A549 (cell line): ENCODE measurements at regions not wholly inside any gene's neighbourhood (a gene's known extent, or its start where the extent isn't known, plus 50 kb on each side); places are given as distances from the start of the nearest gene placed in this dataset.

Source experiments
- ATAC-seq, 2 experiments: fragments of 200-7000 bp in 1 of 2; fragments of >200 bp in 1 of 2; cut with Nextera tagmentation in 1 of 2; cut with Tn5 transposase in 1 of 2; 3 replicates each; pipeline versions ENCODE4 v1.8.0 to v1.9.1; 2018 to 2020; ENCODE audit warnings: mild to moderate bottlenecking in 1 of 2, moderate library complexity in 1 of 2
- CTCF ChIA-PET: fragments of 300-600 bp; sonication (Branson Sonifier 250); formaldehyde crosslinking; extraction: SDS; loops from one replicate; lab custom pipeline; 2021; ENCODE audit warnings: antibody characterized with exemption, inconsistent platforms; lab: Yijun Ruan, JAX
- POLR2A ChIA-PET: fragments of 350-600 bp; formaldehyde crosslinking; extraction: SDS; loops from one replicate; lab custom pipeline; 2021; ENCODE audit warnings: antibody characterized with exemption, inconsistent platforms; lab: Yijun Ruan, JAX
- DNase-seq, 2 experiments: peaks; one replicate each; pipeline versions ENCODE4 v3.0.0 to v3.0.0-alpha.2; 2011 to 2016; ENCODE audit warnings: low read depth in 1 of 2, low spot score in 1 of 2
- FAIRE-seq: peaks from 2 replicates; lab custom pipeline; 2011; peaks lifted over from hg19 to GRCh38; lab: Jason Lieb, UNC
- H3K27ac ChIP-seq, 2 experiments: fragments of >200 bp; sonication (Bioruptor Twin); formaldehyde crosslinking; 3 replicates each; pipeline ENCODE4 v1.5.1; 2016 to 2017
- H3K4me1 ChIP-seq: fragments of >200 bp; sonication (Bioruptor Twin); formaldehyde crosslinking; 3 replicates; pipeline ENCODE4 v1.6.1; 2016
- H3K4me2 ChIP-seq: fragments of >200 bp; sonication (Bioruptor Twin); formaldehyde crosslinking; 3 replicates; pipeline ENCODE4 v1.6.1; 2016
- H3K4me3 ChIP-seq: fragments of >200 bp; sonication (Bioruptor Twin); formaldehyde crosslinking; 3 replicates; pipeline ENCODE4 v1.5.1; 2016
- H3K9me3 ChIP-seq: fragments of >200 bp; sonication (Bioruptor Twin); formaldehyde crosslinking; 3 replicates; pipeline ENCODE4 v1.6.1; 2016
- ATOH8 ChIP-seq: fragments of 250-450 bp; sonication (Bioruptor Pico); IDR thresholded peaks from 2 replicates; pipeline ENCODE4 v1.5.0; 2020; ENCODE audit warnings: low read depth, mild to moderate bottlenecking, moderate library complexity
- CBX2 ChIP-seq: fragments of 200-600 bp; sonication (generic); IDR thresholded peaks from 2 replicates; pipeline ENCODE4 v1.6.1; 2016; ENCODE audit warnings: low read depth, mild to moderate bottlenecking, borderline replicate concordance
- CHD2 ChIP-seq: fragments of 150-350 bp; IDR thresholded peaks from 2 replicates; pipeline ENCODE4 v1.6.1; 2014; ENCODE audit warnings: low read length; ENCODE audit not compliant: partially characterized antibody
- CTCF ChIP-seq: fragments of >200 bp; sonication (Bioruptor Twin); formaldehyde crosslinking; IDR thresholded peaks from 3 replicates; pipeline ENCODE4 v1.5.1; 2016
- EHMT2 ChIP-seq: fragments of 200-600 bp; sonication (generic); IDR thresholded peaks from 2 replicates; pipeline ENCODE4 v1.6.1; 2016; ENCODE audit warnings: antibody characterized with exemption, low read depth, mild to moderate bottlenecking, moderate library complexity
- GATA3 ChIP-seq: IDR thresholded peaks from 2 replicates; pipeline ENCODE4 v1.6.1; 2012; ENCODE audit warnings: borderline replicate concordance
- HDAC2 ChIP-seq: fragments of 200-600 bp; sonication (generic); IDR thresholded peaks from 2 replicates; pipeline ENCODE4 v1.6.1; 2016
- HEYL ChIP-seq: fragments of 250-450 bp; sonication (Bioruptor Pico); IDR thresholded peaks from 2 replicates; pipeline ENCODE4 v1.8.0; 2021; ENCODE audit warnings: mild to moderate bottlenecking, moderate library complexity
- HMGXB4 ChIP-seq: fragments of 250-450 bp; sonication (Bioruptor Pico); IDR thresholded peaks from 2 replicates; pipeline ENCODE4 v1.5.0; 2021; ENCODE audit warnings: mild to moderate bottlenecking, moderate library complexity, borderline replicate concordance
- HOXA7 ChIP-seq: fragments of 250-450 bp; sonication (Bioruptor Pico); IDR thresholded peaks from 2 replicates; pipeline ENCODE4 v1.5.0; 2020; ENCODE audit warnings: mild to moderate bottlenecking, moderate library complexity
- HOXB13 ChIP-seq: fragments of 250-450 bp; sonication (Bioruptor Pico); IDR thresholded peaks from 2 replicates; pipeline ENCODE4 v1.5.0; 2020; ENCODE audit warnings: low read depth, mild to moderate bottlenecking, moderate library complexity
- HOXB5 ChIP-seq: fragments of 250-450 bp; sonication (Bioruptor Pico); IDR thresholded peaks from 2 replicates; pipeline ENCODE4 v1.5.0; 2020; ENCODE audit warnings: mild to moderate bottlenecking, moderate library complexity
- JUN ChIP-seq, 2 experiments: fragments of >200 bp; sonication (Bioruptor Twin); formaldehyde crosslinking; IDR thresholded peaks; 2 replicates in 1 of 2; 3 replicates in 1 of 2; pipeline ENCODE4 v1.6.1; 2016 to 2017
- KDM1A ChIP-seq: fragments of 200-600 bp; sonication (generic); IDR thresholded peaks from 2 replicates; pipeline ENCODE4 v1.6.1; 2016; ENCODE audit warnings: low read depth, mild to moderate bottlenecking
- MAFK ChIP-seq: fragments of 450-650 bp; IDR thresholded peaks from 2 replicates; pipeline ENCODE4 v1.6.1; 2014; ENCODE audit not compliant: partially characterized antibody
- MAX ChIP-seq: IDR thresholded peaks from 2 replicates; pipeline ENCODE4 v1.6.1; 2012
- MYC ChIP-seq: IDR thresholded peaks from 2 replicates; pipeline ENCODE4 v1.6.1; 2012; ENCODE audit warnings: mild to moderate bottlenecking, inconsistent platforms, low read length, improper control_type of control experiment, borderline replicate concordance
- NFE2L2 ChIP-seq: fragments of 150-350 bp; conservative IDR thresholded peaks from 2 replicates; pipeline ENCODE4 v1.6.1; 2014; ENCODE audit warnings: low read length
- NR3C1 ChIP-seq: fragments of >200 bp; sonication (Bioruptor Twin); formaldehyde crosslinking; IDR thresholded peaks from 3 replicates; pipeline ENCODE4 v1.6.1; 2017
- PBX3 ChIP-seq: IDR thresholded peaks from 2 replicates; pipeline ENCODE4 v1.6.1; 2012
- PHF8 ChIP-seq: fragments of 200-600 bp; sonication (generic); IDR thresholded peaks from 2 replicates; pipeline ENCODE4 v1.6.1; 2016; ENCODE audit warnings: low read depth, mild to moderate bottlenecking, antibody characterized with exemption, moderate library complexity, borderline replicate concordance
- POLR2AphosphoS2 ChIP-seq: conservative IDR thresholded peaks from 2 replicates; pipeline ENCODE4 v1.6.1; 2012; ENCODE audit warnings: low read length, improper control_type of control experiment, inconsistent platforms
- RAD21 ChIP-seq, 2 experiments: fragments of >200 bp in 1 of 2; sonication (Bioruptor Twin) in 1 of 2; formaldehyde crosslinking in 1 of 2; IDR thresholded peaks in 1 of 2; conservative IDR thresholded peaks in 1 of 2; 2 replicates in 1 of 2; 3 replicates in 1 of 2; pipeline ENCODE4 v1.6.1; 2012 to 2018; ENCODE audit warnings: inconsistent platforms in 1 of 2
- RARB ChIP-seq: fragments of 250-450 bp; sonication (Bioruptor Pico); IDR thresholded peaks from 2 replicates; pipeline ENCODE4 v1.8.0; 2021; ENCODE audit warnings: mild to moderate bottlenecking, moderate library complexity
- RCOR1 ChIP-seq: fragments of 150-350 bp; IDR thresholded peaks from 2 replicates; pipeline ENCODE4 v1.6.1; 2014; ENCODE audit warnings: antibody characterized with exemption, low read length, low read depth
- SMC3 ChIP-seq: fragments of >200 bp; sonication (Bioruptor Twin); formaldehyde crosslinking; IDR thresholded peaks from 3 replicates; pipeline ENCODE4 v1.6.1; 2018; ENCODE audit warnings: inconsistent platforms
- SREBF2 ChIP-seq: fragments of 450-650 bp; IDR thresholded peaks from 2 replicates; pipeline ENCODE4 v1.6.1; 2014; ENCODE audit warnings: mild to moderate bottlenecking, moderate library complexity
- TP53 ChIP-seq: fragments of 250-450 bp; sonication (Bioruptor Pico); IDR thresholded peaks from 2 replicates; pipeline ENCODE4 v1.5.0; 2021; ENCODE audit warnings: mild to moderate bottlenecking, moderate library complexity
- ZFP36 ChIP-seq: fragments of 450-650 bp; IDR thresholded peaks from 2 replicates; pipeline ENCODE4 v1.6.1; 2014; ENCODE audit warnings: borderline replicate concordance; ENCODE audit not compliant: partially characterized antibody
- WGBS: methylation state at CpG from one replicate; pipeline ENCODE4 v1.1.6; 2017; ENCODE audit errors: missing lambda C conversion rate; 5-methylcytosine and 5-hydroxymethylcytosine counted together

GRCh38 chr5:14082973-14083372 lies 60.2 kb upstream of the TRIO start:
- ATAC-seq = no peak

GRCh38 chr5:14082523-14082922 lies 60.6 kb upstream of the TRIO start:
- Histone ChIP-seq H3K9me3 (no peaks in the 10 kb centered on the region), H3K4me3 (no peak overlapping the region), H3K4me1 (no peaks in the 10 kb centered on the region), H3K4me2 (no peak overlapping the region), H3K27ac (no peak overlapping the region)
- FAIRE-seq (no peak), DNase-seq (no peak), ATAC-seq (no peak)
- TF ChIP-seq TP53 (CRISPR knock-in tag) = no peak
- TF ChIP-seq HOXB13 (CRISPR knock-in tag) = no peak
- TF ChIP-seq MAFK = no peak
- no peak for TF ChIP-seq NR3C1
- TF ChIP-seq RCOR1 = no peak
- no peak for TF ChIP-seq RARB (CRISPR knock-in tag)
- no peak for TF ChIP-seq HMGXB4 (CRISPR knock-in tag)
- no peak for TF ChIP-seq NFE2L2
- no peak for TF ChIP-seq GATA3
- no peak for TF ChIP-seq SREBF2
- no peak for TF ChIP-seq SMC3
- no peak for TF ChIP-seq ZFP36
- TF ChIP-seq HEYL (CRISPR knock-in tag) = no peak
- no peak for TF ChIP-seq PBX3
- no peak for TF ChIP-seq MAX
- ChIA-PET CTCF (no interaction called here), POLR2A (no interaction called here)
- WGBS = 70% methylated on average over 4 of the region's 4 CpGs

More at GRCh38 chr5:14082973-14083372, 60.2 kb upstream of the TRIO start:
- ChIA-PET POLR2A (no interaction called here), CTCF (no interaction called here)
- Histone ChIP-seq H3K27ac (no peak overlapping the region), H3K9me3 (no peaks in the 10 kb centered on the region), H3K4me2 (no peak overlapping the region), H3K4me3 (no peak overlapping the region), H3K4me1 (no peaks in the 10 kb centered on the region)
- 86% methylated on average over 2 of the region's 2 CpGs for WGBS
- no peak for TF ChIP-seq CHD2
- no peak for TF ChIP-seq POLR2AphosphoS2
- DNase-seq (no peak), FAIRE-seq (no peak)

- no peak overlapping the region for H3K4me3 ChIP-seq
- ChIA-PET CTCF (no interaction called here), POLR2A (no interaction called here)
- no peak overlapping the region for H3K27ac ChIP-seq
- ATAC-seq (no peak), FAIRE-seq (no peak), DNase-seq (no peak)
- H3K4me1 ChIP-seq = no peaks in the 10 kb centered on the region
- no peaks in the 10 kb centered on the region for H3K9me3 ChIP-seq
- WGBS = 83% methylated on average over 1 of the region's 1 CpG
- H3K4me2 ChIP-seq = no peak overlapping the region
- TF ChIP-seq HDAC2 (no peak), RAD21 (conservative IDR thresholded peaks at IDR 0.05 in 1 of 2, IDR thresholded peaks at IDR 0.05 in 1 of 2) (no peak), ATOH8 (CRISPR knock-in tag) (no peak), CBX2 (no peak), HOXB5 (CRISPR knock-in tag) (no peak), PBX3 (no peak), RARB (CRISPR knock-in tag) (no peak), EHMT2 (no peak), HEYL (CRISPR knock-in tag) (no peak), CTCF (no peak), MYC (no peak), HOXA7 (CRISPR knock-in tag) (no peak), POLR2AphosphoS2 (no peak), JUN (IDR thresholded peaks at IDR 0.05) (no peak), KDM1A (no peak), PHF8 (no peak)
Measured at GRCh38 chr5:14081791-14082190, 61.4 kb upstream of the TRIO start.
